HAP-1 (cell line): ENCODE measurements at regions not wholly inside any gene's neighbourhood (a gene's known extent, or its start where the extent isn't known, plus 50 kb on each side); places are given as distances from the start of the nearest gene placed in this dataset.
"Not testable (repeated sequence)": the region's sequence is repeated elsewhere in the genome, so short reads cannot be mapped to it uniquely, and the experiment has no call there.

ENCODE experiments used
- DNase-seq, 2 experiments: peaks; one replicate each; pipeline ENCODE4 v3.0.0-alpha.2; 2016 to 2020; ENCODE audit warnings: low spot score in 2 of 2
- H3K27me3 ChIP-seq: fragments of 250-450 bp; sonication (Bioruptor Pico); 2 replicates; pipeline ENCODE4 v1.5.1; 2020; ENCODE audit warnings: low read depth, mild to moderate bottlenecking, moderate library complexity
- H3K36me3 ChIP-seq: fragments of 250-450 bp; sonication (Bioruptor Pico); replicated peaks from 2 replicates; pipeline ENCODE4 v1.5.1; 2020; ENCODE audit warnings: mild to moderate bottlenecking
- H3K4me1 ChIP-seq: fragments of 250-450 bp; sonication (Bioruptor Pico); 2 replicates; pipeline ENCODE4 v1.5.1; 2020; ENCODE audit warnings: mild to moderate bottlenecking
- H3K4me3 ChIP-seq: fragments of 250-450 bp; sonication (Bioruptor Pico); 2 replicates; pipeline ENCODE4 v1.5.1; 2020; ENCODE audit warnings: mild to moderate bottlenecking, moderate library complexity
- H3K9me3 ChIP-seq: fragments of 250-450 bp; sonication (Bioruptor Pico); 2 replicates; pipeline ENCODE4 v1.5.1; 2020; ENCODE audit warnings: mild to moderate bottlenecking, moderate library complexity
- in situ Hi-C: fragments of 300-500 bp; cut with MboI; formaldehyde crosslinking; loops from 3 replicates; pipeline ENCODE4 v1.14.3; 2020; ENCODE audit warnings: low sequenced_read_pairs, inconsistent platforms, mixed read lengths

DNA sequence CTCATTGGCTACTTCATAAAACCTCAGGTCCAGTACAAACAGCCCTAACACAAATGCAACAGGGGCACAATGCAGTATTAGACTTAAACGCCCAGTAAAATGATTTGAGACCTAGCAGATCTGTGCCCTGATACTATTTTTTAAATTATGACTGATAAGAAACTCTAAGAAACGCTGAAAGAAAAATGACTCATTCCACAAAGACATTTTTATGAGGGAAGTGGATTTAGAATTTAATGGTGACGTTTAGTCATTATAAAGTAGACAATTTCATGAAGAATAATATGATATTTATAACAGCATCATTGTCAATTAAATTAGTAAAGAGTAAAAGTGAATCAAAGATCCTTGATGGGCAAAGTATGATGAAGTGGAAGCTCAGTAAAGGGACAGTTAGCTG lies 80.4 kb upstream of the DHX40 start:
- in situ Hi-C loops, result no loop called here
- no peaks in the 10 kb centered on the region; the same call in 1 of the 2 replicates for H3K27me3 ChIP-seq

GRCh38 chr17:59485946-59486345 lies 79.5 kb upstream of the DHX40 start:
- in situ Hi-C loops, result no loop called here
- Histone ChIP-seq H3K4me1 (no peaks in the 10 kb centered on the region; the same call in 1 of the 2 replicates), H3K27me3 (no peaks in the 10 kb centered on the region; the same call in 1 of the 2 replicates), H3K36me3 (no peaks in the 10 kb centered on the region), H3K4me3 (no peak overlapping the region), H3K9me3 (no peaks in the 10 kb centered on the region)
- no peak for DNase-seq

More for the DNA sequence above, 80.4 kb upstream of the DHX40 start:
- no peaks in the 10 kb centered on the region for H3K9me3 ChIP-seq
- H3K4me1 ChIP-seq, result no peaks in the 10 kb centered on the region; the same call in 1 of the 2 replicates
- no peaks in the 10 kb centered on the region for H3K36me3 ChIP-seq
- no peak overlapping the region for H3K4me3 ChIP-seq
- no peak for DNase-seq

- Histone ChIP-seq H3K36me3 (no peaks in the 10 kb centered on the region), H3K9me3 (no peaks in the 10 kb centered on the region), H3K27me3 (no peaks in the 10 kb centered on the region; the same call in 1 of the 2 replicates), H3K4me3 (no peak overlapping the region), H3K4me1 (no peaks in the 10 kb centered on the region; the same call in 1 of the 2 replicates)
- in situ Hi-C loops, result no loop called here
- DNase-seq, result no peak
These were observed 78.1 kb upstream of the DHX40 start for GRCh38 chr17:59487161-59487873.

DNA sequence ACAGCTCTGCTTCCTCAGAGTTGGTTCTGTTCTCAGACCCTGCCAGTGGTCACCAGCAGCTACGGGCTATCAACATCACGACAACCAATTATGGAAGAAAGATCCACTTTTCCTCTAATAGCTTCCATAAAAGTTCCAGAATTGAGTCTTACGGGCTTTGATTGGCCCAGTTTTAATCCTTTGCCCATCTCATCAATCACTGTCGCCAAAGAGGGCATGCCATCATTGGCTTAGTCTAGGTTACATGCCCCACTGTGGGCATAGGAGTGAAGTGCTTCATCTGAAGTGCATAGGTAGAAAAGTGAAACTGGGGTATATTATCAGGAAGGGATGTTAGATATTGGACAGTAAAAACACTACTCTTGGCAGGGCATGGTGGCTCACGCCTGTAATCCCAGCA lies 76.6 kb upstream of the DHX40 start:
- H3K27me3 ChIP-seq, result no peaks in the 10 kb centered on the region; the same call in 1 of the 2 replicates

DNA sequence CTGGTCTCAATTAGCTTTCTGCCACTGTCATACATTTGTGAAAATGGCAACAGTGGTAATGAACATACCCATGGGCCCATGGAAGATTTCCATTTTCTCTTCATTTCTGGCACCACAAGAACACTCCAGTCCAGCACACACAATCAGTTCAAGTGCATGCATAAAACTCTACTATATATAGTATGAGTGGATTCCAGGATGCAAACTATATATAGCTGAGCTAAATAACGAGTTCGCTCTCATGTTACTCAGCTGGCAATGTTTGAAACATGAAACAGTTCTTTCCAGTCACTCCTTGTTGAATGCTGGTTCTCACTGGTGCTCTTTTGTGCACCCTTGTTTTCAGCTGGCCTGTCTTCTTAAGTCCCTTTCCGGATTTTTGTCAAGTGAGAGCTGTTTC lies 75.2 kb upstream of the DHX40 start:
- Histone ChIP-seq H3K27me3 (no peaks in the 10 kb centered on the region; the same call in 1 of the 2 replicates), H3K4me1 (no peaks in the 10 kb centered on the region; the same call in 1 of the 2 replicates), H3K36me3 (no peaks in the 10 kb centered on the region), H3K9me3 (no peaks in the 10 kb centered on the region), H3K4me3 (no peak overlapping the region)
- DNase-seq, result no peak
- in situ Hi-C loops, result no loop called here

More for the DNA sequence above, 76.6 kb upstream of the DHX40 start:
- H3K4me3 ChIP-seq, result no peak overlapping the region
- no peaks in the 10 kb centered on the region; the same call in 1 of the 2 replicates for H3K4me1 ChIP-seq
- in situ Hi-C loops, result no loop called here
- no peaks in the 10 kb centered on the region for H3K9me3 ChIP-seq
- DNase-seq, result no peak
- no peaks in the 10 kb centered on the region for H3K36me3 ChIP-seq

GRCh38 chr17:59491353-59492090 lies 73.9 kb upstream of the DHX40 start:
- H3K27me3 ChIP-seq, result no peaks in the 10 kb centered on the region; the same call in 1 of the 2 replicates
- no peak for DNase-seq
- H3K9me3 ChIP-seq, result no peaks in the 10 kb centered on the region
- no peak overlapping the region for H3K4me3 ChIP-seq
- no peaks in the 10 kb centered on the region for H3K4me1 ChIP-seq
- no peaks in the 10 kb centered on the region for H3K36me3 ChIP-seq
- in situ Hi-C loops, result no loop called here

- H3K36me3 ChIP-seq, result no peaks in the 10 kb centered on the region
- in situ Hi-C loops, result no loop called here
- H3K4me3 ChIP-seq, result no peak overlapping the region
- H3K9me3 ChIP-seq, result no peaks in the 10 kb centered on the region
- no peaks in the 10 kb centered on the region; the same call in 1 of the 2 replicates for H3K27me3 ChIP-seq
- no peak for DNase-seq
- no peaks in the 10 kb centered on the region for H3K4me1 ChIP-seq
These were observed 73.3 kb upstream of the DHX40 start for GRCh38 chr17:59492091-59492451.

DNA sequence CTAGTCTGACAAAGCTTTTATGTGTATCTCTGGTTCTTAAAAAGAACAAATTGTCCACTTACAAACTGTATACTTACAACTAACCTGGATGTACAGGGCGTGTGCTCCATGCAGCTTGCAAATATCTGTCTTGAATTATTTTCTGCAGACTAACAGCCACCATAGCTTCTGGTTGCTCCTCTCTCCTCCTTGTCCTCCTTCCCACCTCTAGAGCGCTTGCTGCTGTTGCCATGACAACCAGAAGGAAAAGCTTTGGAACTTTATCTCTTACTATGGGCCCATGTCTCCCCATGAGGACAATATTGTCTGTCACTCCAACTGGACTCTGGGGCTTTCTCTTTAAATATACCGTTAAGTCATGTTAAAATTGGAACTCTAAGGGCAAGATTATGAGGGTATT lies 71.5 kb upstream of the DHX40 start:
- H3K27me3 ChIP-seq, result no peaks in the 10 kb centered on the region
- no peaks in the 10 kb centered on the region for H3K36me3 ChIP-seq
- no peaks in the 10 kb centered on the region for H3K9me3 ChIP-seq
- in situ Hi-C loops, result no loop called here
- no peak overlapping the region for H3K4me3 ChIP-seq
- DNase-seq, result peak; percentile 33 to 36
- no peaks in the 10 kb centered on the region for H3K4me1 ChIP-seq

GRCh38 chr17:59494757-59495368 lies 70.5 kb upstream of the DHX40 start:
- Histone ChIP-seq H3K4me1 (no peaks in the 10 kb centered on the region), H3K9me3 (no peaks in the 10 kb centered on the region), H3K27me3 (no peaks in the 10 kb centered on the region), H3K36me3 (no peaks in the 10 kb centered on the region), H3K4me3 (no peak overlapping the region)
- DNase-seq, result no peak
- in situ Hi-C loops, result no loop called here

- no peak for DNase-seq
- no peaks in the 10 kb centered on the region for H3K36me3 ChIP-seq
- in situ Hi-C loops, result no loop called here
- H3K27me3 ChIP-seq, result no peaks in the 10 kb centered on the region
- no peak overlapping the region for H3K4me3 ChIP-seq
- no peaks in the 10 kb centered on the region for H3K9me3 ChIP-seq
- H3K4me1 ChIP-seq, result peaks cover 2% of the 10 kb centered on the region
These were observed 69.2 kb upstream of the DHX40 start for GRCh38 chr17:59496178-59496577.

DNA sequence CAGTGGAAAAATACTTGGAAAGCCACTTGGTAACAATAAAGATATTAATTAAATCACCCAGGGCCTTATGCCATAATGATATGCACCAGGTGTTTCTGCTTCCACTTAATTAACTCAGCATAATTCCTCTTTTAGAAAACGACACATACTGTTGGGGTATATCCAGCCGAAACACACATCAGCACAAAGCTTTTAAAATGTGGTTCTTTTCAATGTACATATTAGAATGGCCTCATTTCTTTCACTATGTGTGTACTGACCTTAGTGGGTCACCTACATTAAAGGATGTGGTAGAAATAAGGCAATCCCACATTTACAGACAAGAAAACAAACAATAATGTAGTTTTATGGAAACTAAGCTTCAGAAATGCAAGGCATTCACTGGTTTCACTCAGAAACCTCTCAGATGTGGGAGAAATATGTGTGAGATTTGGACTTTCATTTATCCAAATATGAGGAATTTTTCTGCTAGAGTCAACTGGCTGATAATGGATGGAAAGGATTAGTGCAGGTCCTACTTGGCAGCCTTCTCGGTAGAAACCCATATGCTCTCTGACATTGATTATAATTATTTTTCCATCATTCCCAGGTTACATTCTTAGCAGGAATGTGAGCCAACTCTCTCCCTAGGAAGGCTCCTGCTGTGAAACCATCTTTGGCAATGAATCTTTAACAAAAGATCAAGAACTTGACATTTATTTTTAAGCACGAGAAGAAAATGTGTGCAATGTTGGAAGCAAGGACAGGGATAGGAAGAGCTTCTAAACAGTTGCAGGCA lies 66.7 kb upstream of the DHX40 start:
- no peaks in the 10 kb centered on the region for H3K9me3 ChIP-seq
- peaks cover 5% of the 10 kb centered on the region for H3K4me1 ChIP-seq
- DNase-seq, result no peak
- H3K27me3 ChIP-seq, result no peaks in the 10 kb centered on the region
- H3K4me3 ChIP-seq, result no peak overlapping the region
- no peaks in the 10 kb centered on the region for H3K36me3 ChIP-seq
- in situ Hi-C loops, result no loop called here

DNA sequence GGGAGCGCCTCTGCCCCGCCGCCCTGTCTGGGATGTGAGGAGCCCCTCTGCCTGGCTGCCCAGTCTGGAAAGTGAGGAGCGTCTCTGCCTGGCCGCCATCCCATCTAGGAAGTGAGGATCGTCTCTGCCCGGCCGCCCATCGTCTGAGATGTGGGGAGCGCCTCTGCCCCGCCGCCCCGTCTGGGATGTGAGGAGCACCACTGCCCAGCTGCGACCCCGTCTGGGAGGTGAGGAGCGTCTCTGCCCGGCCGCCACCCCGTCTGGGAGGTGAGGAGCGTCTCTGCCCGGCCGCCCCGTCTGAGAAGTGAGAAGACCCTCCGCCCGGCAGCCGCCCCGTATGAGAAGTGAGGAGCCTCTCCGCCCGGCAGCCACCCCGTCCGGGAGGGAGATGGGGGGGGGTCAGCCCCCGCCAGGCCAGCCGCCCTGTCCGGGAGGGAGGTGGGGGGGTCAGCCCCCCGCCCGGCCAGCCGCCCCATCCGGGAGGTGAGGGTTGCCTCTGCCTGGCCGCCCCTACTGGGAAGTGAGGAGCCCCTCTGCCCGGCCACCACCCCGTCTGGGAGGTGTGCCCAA lies 65.2 kb upstream of the DHX40 start:
- H3K9me3 ChIP-seq, in situ Hi-C loops: not testable (repeated sequence)

GRCh38 chr17:59501690-59502089 lies 63.7 kb upstream of the DHX40 start:
- H3K4me1 ChIP-seq, result peaks cover 5% of the 10 kb centered on the region
- H3K27me3 ChIP-seq, result no peaks in the 10 kb centered on the region
- H3K9me3 ChIP-seq, result no peaks in the 10 kb centered on the region; the same call in 1 of the 2 replicates
- in situ Hi-C loops, result no loop called here
- H3K36me3 ChIP-seq, result no peaks in the 10 kb centered on the region
- DNase-seq, result no peak
- no peak overlapping the region for H3K4me3 ChIP-seq

More for the DNA sequence above, 65.2 kb upstream of the DHX40 start:
- H3K27me3 ChIP-seq, H3K4me3 ChIP-seq, DNase-seq, H3K36me3 ChIP-seq, H3K4me1 ChIP-seq: not testable (repeated sequence)
